Choroid plexus epithelial cell (primary cell): ENCODE measurements at regions not wholly inside any gene's neighbourhood (a gene's known extent, or its start where the extent isn't known, plus 50 kb on each side); places are given as distances from the start of the nearest gene placed in this dataset.

Experiments used
- DNase-seq: peaks from one replicate; pipeline ENCODE4 v3.0.0-alpha.2; 2010; ENCODE audit warnings: low read depth
- H3K4me3 ChIP-seq: 2 replicates; pipeline ENCODE4 v1.5.1; 2011; ENCODE audit warnings: low read depth, mild to moderate bottlenecking, control low read depth, low read length, moderate library complexity
- CTCF ChIP-seq: conservative IDR thresholded peaks from 2 replicates; pipeline ENCODE4 v1.5.1; 2011; ENCODE audit warnings: low read depth, mild to moderate bottlenecking, control low read depth, inconsistent platforms, low read length, moderate library complexity

GRCh38 chr9:25613709-25614108 lies 64.5 kb downstream of the TUSC1 start:
- H3K4me3 ChIP-seq, result no peak overlapping the region
- no peak for TF ChIP-seq CTCF
- no peak for DNase-seq

- no peak for DNase-seq
- H3K4me3 ChIP-seq, result no peak overlapping the region
- TF ChIP-seq CTCF, result no peak
These were observed 75.1 kb downstream of the TUSC1 start for GRCh38 chr9:25603106-25603505.

GRCh38 chr9:25602400-25603044 lies 75.7 kb downstream of the TUSC1 start:
- TF ChIP-seq CTCF, result no peak
- no peak for DNase-seq
- no peak overlapping the region for H3K4me3 ChIP-seq

- no peak for TF ChIP-seq CTCF
- no peak for DNase-seq
- no peak overlapping the region for H3K4me3 ChIP-seq
These were observed 77.7 kb downstream of the TUSC1 start for GRCh38 chr9:25600501-25600900.

GRCh38 chr9:25584611-25585010 lies 93.6 kb downstream of the TUSC1 start:
- H3K4me3 ChIP-seq, result no peak overlapping the region
- TF ChIP-seq CTCF, result no peak
- no peak for DNase-seq

GRCh38 chr9:25573281-25573680 lies 105.0 kb downstream of the TUSC1 start:
- DNase-seq, result no peak
- TF ChIP-seq CTCF, result no peak
- no peak overlapping the region for H3K4me3 ChIP-seq

- no peak for DNase-seq
- no peak overlapping the region for H3K4me3 ChIP-seq
- no peak for TF ChIP-seq CTCF
These were observed 106.8 kb downstream of the TUSC1 start for GRCh38 chr9:25571491-25571890.
